Panc1 (cell line): ENCODE measurements at regions not wholly inside any gene's neighbourhood (a gene's known extent, or its start where the extent isn't known, plus 50 kb on each side); places are given as distances from the start of the nearest gene placed in this dataset.

ENCODE experiments used
- ATAC-seq: fragments of 200-7000 bp; cut with Tn5 transposase; 2 replicates; pipeline ENCODE4 v1.9.1; 2020; ENCODE audit warnings: mild to moderate bottlenecking, moderate library complexity
- BruUV-seq: library from RNA; stranded (reverse); fragments of 400-500 nt; replicated peaks from 2 replicates; lab custom pipeline; 2021; lab: Mats Ljungman, UMichigan
- CTCF ChIA-PET: fragments of 300-600 bp; sonication (Branson Sonifier 250); formaldehyde crosslinking; loops from one replicate; lab custom pipeline; 2022; ENCODE audit warnings: antibody characterized with exemption; lab: Charles Lee
- POLR2A ChIA-PET: fragments of 300-600 bp; sonication (Branson Sonifier 250); formaldehyde crosslinking; loops from one replicate; lab custom pipeline; 2022; ENCODE audit warnings: antibody characterized with exemption; lab: Charles Lee
- DNase-seq: peaks from one replicate; pipeline ENCODE4 v3.0.0-alpha.2; 2010; ENCODE audit warnings: low read depth, low spot score
- H3K27ac ChIP-seq: 2 replicates; pipeline ENCODE4 v1.5.1; 2011; ENCODE audit warnings: mild to moderate bottlenecking, low read length, inconsistent platforms
- H3K27me3 ChIP-seq: fragments of 200-500 bp; sonication (Bioruptor generic); 2 replicates; pipeline ENCODE4 v1.6.0; 2014; ENCODE audit warnings: low read length, inconsistent platforms; ENCODE audit not compliant: control insufficient read depth, insufficient read depth
- H3K36me3 ChIP-seq: fragments of 200-500 bp; sonication (Bioruptor generic); 2 replicates; pipeline ENCODE4 v1.5.1; 2014; ENCODE audit warnings: inconsistent platforms, mild to moderate bottlenecking, low read length, moderate library complexity; ENCODE audit not compliant: control insufficient read depth, insufficient read depth
- H3K4me1 ChIP-seq: 2 replicates; pipeline ENCODE4 v1.5.1; 2011; ENCODE audit warnings: inconsistent platforms, mild to moderate bottlenecking, low read length, moderate library complexity; ENCODE audit not compliant: control insufficient read depth, insufficient read depth
- H3K4me3 ChIP-seq, 2 experiments: 2 replicates each; pipeline ENCODE4 v1.5.1; 2011 to 2012; ENCODE audit warnings: low read depth in 2 of 2, low read length in 2 of 2, mild to moderate bottlenecking in 2 of 2, inconsistent platforms in 1 of 2, moderate library complexity in 1 of 2
- H3K9me3 ChIP-seq: fragments of 200-500 bp; sonication (Bioruptor generic); 2 replicates; pipeline ENCODE4 v1.5.1; 2014; ENCODE audit warnings: low read depth, mild to moderate bottlenecking, inconsistent platforms, low read length, moderate library complexity; ENCODE audit not compliant: control insufficient read depth, insufficient read depth
- POLR2AphosphoS5 ChIP-seq: IDR thresholded peaks from 2 replicates; pipeline ENCODE4 v1.6.1; 2012; ENCODE audit warnings: mild to moderate bottlenecking, low read depth, low read length, moderate library complexity
- SIN3A ChIP-seq: IDR thresholded peaks from 2 replicates; pipeline ENCODE4 v1.6.1; 2012; ENCODE audit warnings: low read depth, mild to moderate bottlenecking, low read length, moderate library complexity, borderline replicate concordance; ENCODE audit not compliant: insufficient read depth
- TCF7L2 ChIP-seq: IDR thresholded peaks from 2 replicates; pipeline ENCODE4 v1.6.1; 2011; ENCODE audit warnings: mild to moderate bottlenecking, low read depth, low read length, inconsistent platforms
- in situ Hi-C: cut with HindIII; loops from 2 replicates; pipeline ENCODE4 v1.10.0; 2016; ENCODE audit warnings: low sequenced_read_pairs, low pct_unique_long_range_greater_than_20kb
- intact Hi-C: fragments of 100-400 bp; cut with micrococcal nuclease; formaldehyde crosslinking; loops from one replicate; pipeline ENCODE4 v1.10.0; 2022; ENCODE audit not compliant: unreplicated experiment
- TF ChIP-seq, protein P1 (sequence below): fragments of 450-650 bp; IDR thresholded peaks from 2 replicates; pipeline ENCODE4 v1.5.1; 2017; ENCODE audit warnings: mild to moderate bottlenecking
- TF ChIP-seq, protein P2 (sequence below), 2 experiments: IDR thresholded peaks; 2 replicates each; pipeline ENCODE4 v1.6.1; 2011 to 2012; ENCODE audit warnings: low read depth in 2 of 2, control low read depth in 1 of 2, low read length in 1 of 2, mild to moderate bottlenecking in 1 of 2, moderate library complexity in 1 of 2; ENCODE audit not compliant: insufficient read depth in 1 of 2

DNA sequence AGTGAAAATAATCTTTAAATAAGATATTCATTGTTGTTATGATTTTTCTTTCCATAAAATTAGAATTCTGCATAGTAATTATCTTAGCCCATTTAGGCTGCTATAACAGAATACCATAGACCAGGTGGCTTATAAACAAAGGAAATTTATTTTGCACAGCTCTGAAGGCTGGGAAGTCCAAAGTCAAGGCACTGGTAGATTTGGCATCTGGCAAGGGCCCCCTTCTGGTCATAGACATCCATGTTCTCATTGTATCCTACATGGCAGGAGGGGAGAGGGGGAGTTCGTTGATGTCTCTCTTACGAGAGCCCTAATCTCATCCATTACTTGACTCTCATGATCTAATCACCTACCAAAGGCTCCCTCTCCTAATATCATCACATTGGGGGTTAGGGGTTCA is 175.0 kb upstream of the CCN2 start:
- H3K27me3 ChIP-seq, result no peaks in the 10 kb centered on the region
- H3K27ac ChIP-seq, result no peak overlapping the region
- H3K36me3 ChIP-seq, result no peaks in the 10 kb centered on the region
- DNase-seq (no peak), ATAC-seq (no peak)
- TF ChIP-seq POLR2AphosphoS5 (no peak), TCF7L2 (no peak), SIN3A (no peak)
- TF ChIP-seq, protein P1, sequence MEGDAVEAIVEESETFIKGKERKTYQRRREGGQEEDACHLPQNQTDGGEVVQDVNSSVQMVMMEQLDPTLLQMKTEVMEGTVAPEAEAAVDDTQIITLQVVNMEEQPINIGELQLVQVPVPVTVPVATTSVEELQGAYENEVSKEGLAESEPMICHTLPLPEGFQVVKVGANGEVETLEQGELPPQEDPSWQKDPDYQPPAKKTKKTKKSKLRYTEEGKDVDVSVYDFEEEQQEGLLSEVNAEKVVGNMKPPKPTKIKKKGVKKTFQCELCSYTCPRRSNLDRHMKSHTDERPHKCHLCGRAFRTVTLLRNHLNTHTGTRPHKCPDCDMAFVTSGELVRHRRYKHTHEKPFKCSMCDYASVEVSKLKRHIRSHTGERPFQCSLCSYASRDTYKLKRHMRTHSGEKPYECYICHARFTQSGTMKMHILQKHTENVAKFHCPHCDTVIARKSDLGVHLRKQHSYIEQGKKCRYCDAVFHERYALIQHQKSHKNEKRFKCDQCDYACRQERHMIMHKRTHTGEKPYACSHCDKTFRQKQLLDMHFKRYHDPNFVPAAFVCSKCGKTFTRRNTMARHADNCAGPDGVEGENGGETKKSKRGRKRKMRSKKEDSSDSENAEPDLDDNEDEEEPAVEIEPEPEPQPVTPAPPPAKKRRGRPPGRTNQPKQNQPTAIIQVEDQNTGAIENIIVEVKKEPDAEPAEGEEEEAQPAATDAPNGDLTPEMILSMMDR, result no peak
- TF ChIP-seq, protein P2, sequence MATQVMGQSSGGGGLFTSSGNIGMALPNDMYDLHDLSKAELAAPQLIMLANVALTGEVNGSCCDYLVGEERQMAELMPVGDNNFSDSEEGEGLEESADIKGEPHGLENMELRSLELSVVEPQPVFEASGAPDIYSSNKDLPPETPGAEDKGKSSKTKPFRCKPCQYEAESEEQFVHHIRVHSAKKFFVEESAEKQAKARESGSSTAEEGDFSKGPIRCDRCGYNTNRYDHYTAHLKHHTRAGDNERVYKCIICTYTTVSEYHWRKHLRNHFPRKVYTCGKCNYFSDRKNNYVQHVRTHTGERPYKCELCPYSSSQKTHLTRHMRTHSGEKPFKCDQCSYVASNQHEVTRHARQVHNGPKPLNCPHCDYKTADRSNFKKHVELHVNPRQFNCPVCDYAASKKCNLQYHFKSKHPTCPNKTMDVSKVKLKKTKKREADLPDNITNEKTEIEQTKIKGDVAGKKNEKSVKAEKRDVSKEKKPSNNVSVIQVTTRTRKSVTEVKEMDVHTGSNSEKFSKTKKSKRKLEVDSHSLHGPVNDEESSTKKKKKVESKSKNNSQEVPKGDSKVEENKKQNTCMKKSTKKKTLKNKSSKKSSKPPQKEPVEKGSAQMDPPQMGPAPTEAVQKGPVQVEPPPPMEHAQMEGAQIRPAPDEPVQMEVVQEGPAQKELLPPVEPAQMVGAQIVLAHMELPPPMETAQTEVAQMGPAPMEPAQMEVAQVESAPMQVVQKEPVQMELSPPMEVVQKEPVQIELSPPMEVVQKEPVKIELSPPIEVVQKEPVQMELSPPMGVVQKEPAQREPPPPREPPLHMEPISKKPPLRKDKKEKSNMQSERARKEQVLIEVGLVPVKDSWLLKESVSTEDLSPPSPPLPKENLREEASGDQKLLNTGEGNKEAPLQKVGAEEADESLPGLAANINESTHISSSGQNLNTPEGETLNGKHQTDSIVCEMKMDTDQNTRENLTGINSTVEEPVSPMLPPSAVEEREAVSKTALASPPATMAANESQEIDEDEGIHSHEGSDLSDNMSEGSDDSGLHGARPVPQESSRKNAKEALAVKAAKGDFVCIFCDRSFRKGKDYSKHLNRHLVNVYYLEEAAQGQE (IDR thresholded peaks at IDR 0.05; ENCODE audit: insufficient read depth in 1 of 2, low read depth in 2 of 2, low read length in 1 of 2), result no peak
- intact Hi-C loops, result no loop called here
- BruUV-seq, result no TSS peak
- no peak overlapping the region for H3K4me3 ChIP-seq
- in situ Hi-C loops, result no loop called here
- CTCF ChIA-PET, result no interaction called here
- POLR2A ChIA-PET, result no interaction called here
- H3K9me3 ChIP-seq, result no peaks in the 10 kb centered on the region
- H3K4me1 ChIP-seq, result 0 out of 2 replicates have a peak, but pooled peaks cover 4% of the 10 kb centered on the region

DNA sequence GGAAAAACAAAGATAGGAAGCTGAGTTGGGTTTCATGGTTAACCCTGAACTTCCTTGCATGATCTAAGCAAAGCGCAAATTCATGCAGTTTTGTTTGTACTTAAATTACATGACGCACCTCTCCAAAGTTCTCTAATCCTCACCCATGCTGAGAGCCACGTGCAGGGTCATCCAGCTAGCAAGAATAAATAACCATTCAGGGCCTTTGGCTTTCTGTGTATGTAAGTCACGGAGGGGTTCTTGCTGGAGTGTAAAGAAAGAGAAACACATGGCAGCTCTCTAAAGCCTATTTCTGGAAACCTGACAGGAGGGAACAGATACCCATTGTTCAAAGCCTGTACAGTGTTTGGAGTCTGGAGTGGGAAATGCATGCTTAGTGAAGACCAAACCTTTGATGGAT is 171.7 kb upstream of the CCN2 start:
- no peak for DNase-seq
- ChIA-PET CTCF (no interaction called here), POLR2A (no interaction called here)
- no TSS peak for BruUV-seq
- no peak for TF ChIP-seq POLR2AphosphoS5
- TF ChIP-seq SIN3A, result no peak
- TF ChIP-seq, protein P2 (IDR thresholded peaks at IDR 0.05; ENCODE audit: insufficient read depth in 1 of 2, low read depth in 2 of 2, low read length in 1 of 2), result no peak
- TF ChIP-seq, protein P1, result no peak
- TF ChIP-seq TCF7L2, result no peak
- Histone ChIP-seq H3K4me1 (no peaks in the 10 kb centered on the region), H3K27me3 (no peaks in the 10 kb centered on the region), H3K36me3 (no peaks in the 10 kb centered on the region), H3K27ac (peak overlapping the region; percentile 29; the same call in 1 of the 2 replicates), H3K9me3 (no peaks in the 10 kb centered on the region), H3K4me3 (no peak overlapping the region)
- intact Hi-C loops, result no loop called here
- ATAC-seq, result no peak
- in situ Hi-C loops, result no loop called here
